ENCODE measurements at regions not wholly inside any gene's neighbourhood (a gene's known extent, or its start where the extent isn't known, plus 50 kb on each side); places are given as distances from the start of the nearest gene placed in this dataset.

- TF ChIP-seq CTCF (IDR thresholded peaks at IDR 0.05; ENCODE audit: low read depth, low read length), result no peak
- no peak for TF ChIP-seq EZH2phosphoT487 (IDR thresholded peaks at IDR 0.05; ENCODE audit: low read depth)
These were observed 405.7 kb downstream of the QKI start for GRCh38 chr6:163820171-163820570.
